NCI-H128 (cell line): ENCODE measurements at regions not wholly inside any gene's neighbourhood (a gene's known extent, or its start where the extent isn't known, plus 50 kb on each side); places are given as distances from the start of the nearest gene placed in this dataset.
A peak's percentile ranks its signal among the peaks of the same experiment; 100 is the strongest.

Source experiments
- DNase-seq: peaks from one replicate; lab custom pipeline; 2025; ENCODE audit not compliant: unreplicated experiment; lab: John Stamatoyannopoulos, UW

DNA sequence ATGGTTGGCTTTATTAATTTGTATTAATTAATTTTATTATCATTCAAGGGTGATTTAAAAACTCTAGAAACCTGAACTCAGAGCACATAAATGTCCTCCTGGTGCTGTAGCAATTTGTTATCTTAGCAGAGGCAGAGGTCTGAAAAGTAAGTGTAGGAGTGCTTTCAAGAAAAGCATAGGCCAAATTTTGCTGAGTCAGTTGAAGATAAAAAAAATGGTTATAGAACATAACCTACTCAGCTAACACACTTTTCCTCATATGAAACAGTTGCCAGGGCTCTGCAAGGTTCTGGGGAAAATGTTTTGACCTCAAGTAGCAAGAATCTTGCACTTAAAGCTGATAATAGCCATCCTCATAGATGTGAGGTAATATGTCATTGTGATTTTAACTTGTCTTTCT, 53.5 kb upstream of the CHODL start:
- DNase-seq = no peak

DNA sequence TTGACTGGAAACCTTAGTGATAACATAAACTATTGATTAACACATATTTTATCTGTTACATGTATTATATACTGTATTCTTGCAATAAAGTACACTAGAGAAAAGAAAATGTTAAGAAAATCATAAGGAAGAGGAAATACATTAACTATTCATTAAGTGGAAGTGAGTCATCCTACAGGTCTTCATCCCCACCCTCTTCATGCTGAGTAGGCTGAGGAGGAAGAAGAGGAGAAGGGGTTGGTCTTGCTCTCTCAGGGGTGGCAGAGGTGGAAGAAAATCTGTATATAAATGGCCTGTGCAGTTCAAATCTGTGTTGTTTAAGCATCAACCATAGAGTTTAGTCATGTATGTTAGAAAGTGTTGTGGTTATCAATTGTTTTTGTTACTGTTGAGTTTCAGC, 66.1 kb upstream of the CHODL start:
- DNase-seq = no peak

DNA sequence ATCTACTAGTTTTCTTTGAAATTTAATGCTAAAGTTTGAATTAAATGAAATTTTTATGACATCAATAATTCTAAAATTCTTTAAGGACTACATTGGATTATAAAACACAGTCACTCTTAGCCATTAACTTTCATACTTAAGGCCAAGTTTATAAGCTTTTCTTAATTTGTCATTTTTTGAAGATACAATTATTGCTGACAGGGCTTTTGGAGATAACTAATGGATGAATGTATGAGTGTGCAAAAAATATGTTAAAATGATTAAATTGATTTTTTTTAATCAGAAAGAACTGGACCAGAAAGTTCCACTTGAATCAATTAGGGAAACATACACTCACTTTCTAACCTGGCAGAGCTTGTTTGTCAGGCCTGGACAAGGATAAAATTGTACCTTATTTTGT, 70.3 kb upstream of the CHODL start:
- DNase-seq = no peak

DNA sequence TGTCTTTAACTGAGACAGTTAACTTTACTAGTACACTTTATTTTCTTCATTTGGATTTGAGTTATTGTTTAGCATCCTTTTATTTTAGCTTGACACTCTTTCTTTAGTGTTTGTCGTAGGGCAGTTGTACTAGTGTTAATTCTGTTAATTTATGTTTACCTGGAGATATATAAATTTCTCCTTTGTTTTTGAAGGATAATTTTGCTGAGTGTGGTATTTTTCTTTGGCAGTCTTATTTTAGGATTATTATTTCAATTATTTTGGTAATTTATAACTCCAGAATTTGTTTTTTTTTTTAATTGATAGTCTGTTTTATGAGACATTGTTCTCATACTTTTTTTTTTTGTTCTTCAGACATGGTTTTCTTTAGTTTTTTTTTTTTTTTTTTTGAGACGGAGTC, 73.8 kb upstream of the CHODL start:
- no peak for DNase-seq

DNA sequence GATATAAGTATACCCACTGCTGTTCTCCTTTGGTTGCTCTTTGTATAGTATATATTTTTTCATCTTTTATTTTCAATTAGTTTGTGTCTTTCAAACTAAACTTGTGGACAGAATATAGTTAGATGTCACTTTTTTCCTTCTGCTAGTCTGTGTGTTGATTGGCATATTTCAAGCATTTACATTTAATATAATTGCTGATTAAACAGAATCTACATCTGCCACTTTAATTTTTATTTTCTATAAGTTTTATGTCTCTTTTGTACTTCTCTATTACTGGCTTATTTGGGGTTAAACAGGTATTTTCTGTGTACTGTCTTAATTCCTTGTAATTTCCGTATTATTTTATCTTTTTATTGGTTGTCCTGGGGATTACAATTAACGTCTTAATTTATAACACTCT, 74.4 kb upstream of the CHODL start:
- no peak for DNase-seq

DNA sequence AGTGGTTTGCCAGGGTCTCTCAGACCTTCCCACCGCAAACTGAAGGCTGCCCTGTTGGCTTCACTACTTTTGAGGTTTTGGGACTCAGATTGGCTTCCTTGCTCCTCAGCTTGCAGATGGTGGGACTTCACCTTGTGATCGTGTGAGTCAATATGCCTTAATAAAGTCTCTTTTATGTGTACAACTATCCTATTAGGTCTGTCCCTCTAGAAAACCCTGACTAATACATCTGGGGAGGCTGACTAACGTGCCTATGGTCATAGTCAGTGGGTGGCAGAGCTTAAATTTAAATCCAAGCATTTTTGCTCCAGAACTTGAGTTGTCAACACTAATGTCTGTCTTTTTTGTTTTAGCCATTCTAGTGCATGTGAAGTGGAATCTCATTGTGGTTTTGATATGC, 76.5 kb upstream of the CHODL start:
- no peak for DNase-seq

DNA sequence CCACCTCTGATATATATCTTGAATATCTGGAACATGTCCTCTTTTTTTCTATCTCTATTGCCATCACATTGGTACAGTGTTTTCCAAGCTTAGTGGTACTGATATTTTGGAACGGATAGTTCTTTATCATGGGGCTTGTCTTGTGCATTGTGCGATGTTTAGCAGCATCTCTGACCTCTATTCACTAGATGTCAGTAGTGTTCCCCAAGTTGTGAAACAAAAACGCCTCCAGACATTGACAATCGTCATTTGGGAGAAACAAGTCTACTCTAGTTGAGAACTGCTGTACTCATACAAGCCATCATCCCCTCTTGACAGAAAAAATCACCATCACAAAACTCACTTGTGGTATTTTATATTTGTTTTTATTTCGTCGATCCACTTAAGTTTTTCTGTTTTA, 79.7 kb upstream of the CHODL start:
- no peak for DNase-seq

DNA sequence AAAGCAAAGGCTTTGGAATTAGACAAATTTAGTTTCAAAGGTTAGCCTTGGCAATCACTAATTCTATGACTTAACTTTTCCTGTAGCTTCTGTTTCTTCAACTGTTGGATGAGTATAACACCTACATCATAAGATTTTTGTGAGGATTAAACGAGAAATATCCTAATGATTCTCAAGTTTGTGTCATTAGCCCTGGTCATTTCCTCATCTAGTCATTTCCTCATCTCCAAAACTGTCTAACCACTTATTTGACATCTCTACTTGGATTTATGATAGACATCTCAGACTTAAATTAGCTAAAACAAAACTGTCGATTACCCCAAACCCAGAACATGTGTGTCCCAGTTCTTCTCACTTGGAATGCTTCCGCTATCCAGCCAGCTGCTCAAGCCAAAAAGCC, 80.2 kb upstream of the CHODL start:
- DNase-seq = no peak

DNA sequence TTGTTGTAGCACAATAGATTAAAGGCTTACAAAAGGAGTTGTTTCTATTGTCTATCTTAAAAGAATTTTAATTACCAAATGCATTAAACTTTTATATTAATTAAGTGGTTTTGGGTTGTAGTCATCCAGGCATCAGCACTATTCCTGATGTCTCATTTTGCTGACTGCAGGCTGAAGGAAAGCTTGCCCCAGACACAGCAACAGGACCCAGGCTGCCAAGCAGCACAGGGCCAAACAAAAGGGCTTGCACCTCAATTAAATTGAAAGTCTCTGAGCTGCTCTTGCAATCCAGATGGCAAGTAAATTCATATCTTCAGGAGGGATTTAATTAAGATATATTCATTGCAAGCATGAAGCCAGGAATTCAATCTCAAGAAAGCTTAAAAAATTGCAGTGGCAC, 80.7 kb upstream of the CHODL start:
- no peak for DNase-seq

DNA sequence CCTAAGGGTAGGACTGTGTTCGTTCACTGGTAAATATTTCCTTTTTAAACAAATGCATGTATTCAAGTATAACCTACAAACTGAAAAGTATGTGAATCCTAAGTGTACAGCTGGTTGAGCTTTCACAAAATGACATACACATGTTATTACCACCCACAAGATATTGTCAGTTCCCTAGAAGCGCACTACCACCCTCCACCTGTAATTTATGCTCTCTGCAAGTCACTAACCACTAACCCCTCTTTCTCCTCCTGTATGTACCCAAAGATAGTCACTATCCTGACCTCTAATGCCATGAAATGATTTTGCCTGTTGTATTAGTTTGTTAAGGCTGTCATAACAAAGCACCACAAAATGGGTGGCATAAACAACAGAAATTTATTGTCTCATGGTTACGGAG, 82.8 kb upstream of the CHODL start:
- DNase-seq = no peak

DNA sequence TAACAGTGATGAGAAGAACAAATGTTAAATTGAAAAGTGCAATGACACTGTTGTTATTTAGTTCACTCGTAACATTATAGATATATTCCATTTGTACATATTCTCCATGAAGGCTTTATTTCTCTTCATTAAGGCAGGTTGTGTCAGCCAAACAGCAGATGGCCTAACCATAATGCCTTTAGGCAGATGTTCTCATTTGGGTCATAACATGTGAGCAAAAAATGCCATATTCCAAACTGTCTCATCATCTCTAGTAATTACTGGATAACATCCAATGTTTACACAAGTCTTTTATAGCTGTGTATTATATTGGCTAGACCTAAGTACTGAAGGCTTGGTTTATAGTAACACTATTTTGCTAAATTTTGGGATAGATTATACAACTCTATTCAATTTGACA, 87.2 kb upstream of the CHODL start:
- no peak for DNase-seq

DNA sequence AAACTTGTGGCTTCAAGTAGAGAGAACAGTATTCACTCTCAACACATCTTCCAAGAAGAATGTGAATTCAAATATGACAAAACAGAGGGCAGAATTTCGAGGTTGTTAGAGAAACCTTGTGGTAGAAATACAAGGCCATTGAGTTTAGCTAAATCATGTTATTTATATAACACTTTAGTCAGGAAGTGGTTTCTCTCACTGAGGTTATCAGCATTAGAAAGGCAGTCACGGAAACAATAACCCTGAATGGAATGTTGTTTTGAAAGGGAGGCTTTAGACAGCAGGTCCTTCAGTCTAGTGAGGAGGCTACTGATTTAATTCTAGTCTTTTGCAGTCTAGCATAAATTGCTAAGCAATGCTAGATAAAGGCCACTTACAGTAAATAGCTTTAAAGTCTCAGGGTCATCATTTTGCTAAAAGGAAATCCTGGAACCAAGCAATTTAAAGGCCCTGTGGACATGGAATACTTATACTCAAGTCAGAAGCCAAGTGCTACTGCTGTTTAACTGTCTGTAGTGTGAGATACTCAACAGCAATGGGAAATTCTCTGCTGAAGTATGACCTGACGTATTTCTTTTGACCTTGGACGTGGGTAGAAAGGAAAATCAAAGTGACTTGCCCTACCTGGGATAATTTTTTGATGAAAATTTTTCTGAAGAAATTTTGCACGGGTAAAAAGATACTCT, 89.0 kb upstream of the CHODL start:
- DNase-seq = no peak

DNA sequence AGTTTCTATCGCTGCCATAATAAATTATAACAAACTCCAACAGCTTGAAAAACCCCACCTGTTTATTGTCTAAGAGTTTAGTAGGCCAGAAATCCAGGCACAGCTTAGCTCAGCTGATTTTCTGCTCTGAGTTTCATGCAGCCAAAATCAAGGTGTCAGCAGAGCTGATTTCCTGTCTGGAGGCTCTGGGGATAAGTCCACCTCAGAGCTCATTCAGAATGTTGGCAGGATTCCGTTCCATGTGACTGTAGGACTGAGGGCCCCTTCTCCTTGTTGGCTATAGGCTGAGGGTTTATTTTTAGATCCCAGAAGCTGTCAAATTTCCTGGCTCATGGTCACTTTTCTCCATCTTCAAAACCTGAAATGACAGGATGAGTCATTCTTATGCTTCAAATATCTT, 91.6 kb upstream of the CHODL start:
- DNase-seq = no peak

DNA sequence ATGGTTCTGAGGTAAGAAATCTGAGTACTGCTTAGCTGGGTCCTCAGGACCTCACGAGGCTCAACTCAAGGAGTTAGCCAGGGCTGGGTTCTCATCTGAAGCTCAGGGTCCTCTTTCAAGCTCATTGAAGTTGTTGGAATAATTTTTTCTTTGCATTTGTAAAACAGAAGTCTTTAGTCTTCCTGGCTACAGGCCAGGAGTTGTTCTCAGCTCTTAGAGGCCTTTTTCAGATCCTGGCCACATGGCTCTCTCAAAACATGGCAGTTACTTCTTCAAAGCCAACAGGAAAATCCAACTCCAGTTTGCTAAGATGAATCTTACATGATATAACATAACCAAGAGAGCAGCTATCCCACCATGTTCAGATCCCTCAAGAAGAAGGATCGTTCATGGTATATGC, 92.3 kb upstream of the CHODL start:
- no peak for DNase-seq

DNA sequence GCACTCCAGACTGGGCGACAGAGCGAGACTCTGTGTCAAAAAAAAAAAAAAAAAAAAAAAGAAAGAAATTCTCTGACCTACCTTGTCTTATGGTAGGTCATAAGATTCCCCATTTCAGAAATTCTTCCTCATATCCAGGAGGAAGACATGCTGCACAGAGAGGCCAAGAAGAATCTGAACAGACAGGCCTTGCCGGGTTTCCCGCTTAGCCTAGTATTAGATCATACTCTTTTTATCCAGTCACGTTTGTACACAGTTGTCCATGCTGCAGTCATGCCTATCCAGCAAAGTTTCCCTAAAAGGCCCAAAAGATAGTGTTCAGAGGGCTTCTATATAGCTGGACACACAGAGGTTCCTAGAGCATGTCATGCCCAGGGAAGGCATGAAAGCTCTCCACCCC, 93.6 kb upstream of the CHODL start:
- DNase-seq = no peak

DNA sequence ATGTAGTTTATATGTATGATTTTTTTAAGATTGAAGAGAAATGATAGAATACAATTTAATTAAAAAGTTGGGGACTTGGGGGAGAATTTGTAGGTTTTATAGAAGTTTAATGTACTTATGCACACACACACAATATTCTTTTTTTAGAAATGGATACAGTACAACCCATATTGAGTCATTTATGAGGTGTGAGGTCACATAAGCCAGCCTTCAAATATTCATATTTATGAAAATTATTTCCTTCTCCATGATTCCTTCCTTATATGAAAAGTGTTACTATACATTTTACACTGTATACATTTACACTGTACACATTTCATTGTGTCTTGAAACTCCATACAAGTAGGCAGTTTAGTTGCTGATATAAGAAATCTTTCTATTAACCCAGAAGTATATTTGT, 96.2 kb upstream of the CHODL start:
- no peak for DNase-seq

DNA sequence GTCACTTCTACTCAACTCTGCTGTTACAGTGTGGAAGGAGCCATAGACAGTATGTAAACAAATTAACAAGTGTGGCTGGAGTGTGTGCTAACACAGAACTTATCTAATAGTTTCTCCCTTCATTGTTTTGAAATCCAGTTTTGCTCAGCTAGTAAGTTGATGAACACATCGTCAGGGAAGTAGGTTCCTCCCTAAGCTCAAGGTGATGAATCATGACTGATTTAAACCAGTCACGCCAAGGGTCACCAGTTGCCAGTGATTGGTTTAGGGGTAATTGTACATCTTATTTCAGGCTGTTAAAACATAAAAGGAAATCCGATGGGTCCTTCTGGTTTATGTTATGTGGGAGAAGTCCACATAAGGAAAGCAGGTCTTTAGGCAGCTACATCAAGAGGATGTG, 97.0 kb upstream of the CHODL start:
- DNase-seq = no peak

DNA sequence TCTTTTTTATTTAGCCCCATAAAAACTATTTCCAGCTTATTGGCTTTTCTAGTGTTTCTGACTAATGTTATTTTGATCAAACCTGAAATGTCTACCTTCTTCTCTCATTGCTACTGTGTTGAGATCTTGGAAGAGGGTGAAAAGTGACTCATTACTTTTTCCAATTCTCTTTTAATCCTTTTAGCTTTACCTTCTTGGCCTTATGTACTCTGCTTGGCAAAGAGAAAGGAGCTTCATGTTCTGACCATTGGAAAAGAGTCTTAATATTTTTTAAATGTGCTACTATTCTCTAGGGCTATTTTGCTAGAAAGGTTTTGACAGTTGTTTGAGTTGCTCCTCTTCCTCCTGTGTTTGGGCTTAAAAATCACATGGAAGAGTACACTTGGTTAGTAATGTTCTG, 97.8 kb upstream of the CHODL start:
- DNase-seq = no peak

DNA sequence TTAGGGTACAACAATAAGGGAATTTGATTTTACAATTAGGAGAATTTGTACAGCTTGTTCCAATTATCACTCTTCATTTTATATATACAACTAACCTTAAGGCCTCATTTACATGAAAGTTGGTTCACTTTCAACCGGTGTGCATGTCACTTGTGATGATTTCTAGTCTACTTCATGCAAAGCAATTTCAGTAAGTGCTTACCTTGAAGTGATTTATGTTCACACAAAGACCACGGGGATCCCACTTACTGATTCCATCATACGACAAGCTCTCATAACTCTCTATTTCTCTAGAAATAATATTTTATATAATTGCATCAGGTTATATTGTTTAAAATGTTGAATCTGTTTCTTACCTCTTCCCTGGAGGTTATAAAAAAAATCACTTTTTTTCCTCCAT, 100.3 kb upstream of the CHODL start:
- DNase-seq = no peak

DNA sequence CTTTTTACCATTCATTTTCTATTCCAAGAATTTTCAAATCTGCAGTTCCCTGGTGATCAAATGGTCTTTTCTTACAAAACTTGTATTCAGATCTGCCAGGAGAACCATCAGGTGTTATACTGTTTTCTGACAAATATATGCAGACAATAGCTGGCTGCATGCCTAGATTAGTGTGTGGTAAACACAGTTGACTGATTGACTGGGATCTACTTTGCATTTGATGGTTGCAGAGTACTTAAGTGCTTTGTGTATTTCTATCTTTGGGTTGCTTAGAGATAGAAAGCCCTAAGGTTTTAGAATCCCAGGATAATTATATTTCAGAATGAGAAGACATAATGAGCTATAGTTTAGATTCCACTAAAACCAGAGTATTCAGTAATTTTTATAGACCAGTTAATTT, 102.0 kb upstream of the CHODL start:
- DNase-seq = peak; percentile 64

DNA sequence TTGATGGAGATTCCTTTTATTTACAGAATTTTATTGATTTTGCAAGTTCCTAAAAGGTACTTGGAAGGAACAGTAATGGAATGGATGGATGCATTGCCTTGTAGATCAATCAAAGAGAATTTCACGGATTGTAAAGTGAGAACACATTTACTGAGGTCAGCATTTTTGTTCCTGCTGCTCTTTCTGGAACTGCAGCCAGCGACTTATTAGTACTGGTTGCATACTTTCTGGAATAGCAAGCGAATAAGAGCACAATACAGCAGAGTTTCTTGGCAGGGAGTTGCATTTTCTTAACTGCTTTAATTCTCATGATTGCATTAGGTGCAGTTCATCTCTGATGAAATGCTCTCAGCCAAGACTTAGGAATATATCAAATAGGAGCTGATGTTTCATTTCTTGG, 106.1 kb upstream of the CHODL start:
- no peak for DNase-seq

DNA sequence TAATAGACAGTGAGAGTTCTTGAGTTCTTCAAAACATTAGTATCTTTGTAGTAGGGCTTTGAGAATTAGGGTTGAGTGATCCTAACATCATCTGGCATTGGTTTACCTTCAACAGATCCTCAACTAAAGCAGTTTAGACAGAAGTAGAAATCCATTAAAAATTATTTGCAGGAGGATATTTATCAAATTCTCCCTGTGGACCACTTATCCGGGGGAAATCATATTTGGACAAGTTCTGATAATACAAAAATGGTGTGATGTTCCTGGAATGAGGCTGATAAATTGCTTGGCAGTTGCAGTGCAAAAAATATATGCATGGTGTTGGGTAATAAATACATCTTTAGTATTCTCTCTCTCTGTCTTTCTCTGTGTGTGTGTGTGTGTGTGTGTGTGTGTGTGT, 115.1 kb upstream of the CHODL start:
- DNase-seq = no peak

DNA sequence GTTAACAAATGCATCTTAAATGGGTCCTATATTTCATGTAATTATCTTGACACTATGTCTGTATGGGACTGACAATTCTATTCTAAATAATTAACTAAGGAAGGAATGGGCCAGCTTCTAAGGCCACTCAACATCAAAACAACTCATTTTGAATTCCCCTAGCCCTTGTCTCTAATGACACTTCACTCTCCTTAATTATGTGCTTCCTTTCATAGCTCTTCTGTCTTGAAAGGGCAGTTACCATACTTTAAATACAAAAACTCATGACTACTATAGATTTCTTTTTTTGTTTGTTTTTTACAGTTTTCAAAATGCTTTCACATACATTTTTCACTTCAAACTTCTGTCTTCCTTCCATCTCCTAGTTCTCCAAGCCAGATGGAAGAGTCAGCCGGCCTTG, 126.1 kb upstream of the CHODL start:
- DNase-seq = no peak

DNA sequence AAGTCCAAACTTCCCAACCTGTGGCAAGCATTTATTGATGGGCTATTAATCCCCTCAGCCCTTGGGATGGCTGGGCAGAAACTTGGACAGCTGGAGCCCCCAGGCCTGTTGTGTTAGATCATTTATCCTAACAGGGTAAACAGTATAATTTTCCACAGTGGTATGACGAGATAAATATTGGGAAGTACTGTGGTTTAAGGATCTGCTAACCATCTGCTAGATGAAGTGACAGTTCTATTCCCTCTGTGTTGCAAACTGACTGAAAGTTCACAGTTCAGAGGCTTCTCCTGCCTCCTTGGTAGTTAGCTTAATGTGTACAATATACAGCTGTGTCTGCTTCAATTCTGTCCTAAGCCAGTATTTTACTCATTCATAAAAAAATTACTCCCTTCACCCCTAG, 127.5 kb upstream of the CHODL start:
- DNase-seq = no peak
